ENCODE measurements at regions not wholly inside any gene's neighbourhood (a gene's known extent, or its start where the extent isn't known, plus 50 kb on each side); places are given as distances from the start of the nearest gene placed in this dataset.

- H3K27ac ChIP-seq (ENCODE audit: extremely low read depth, low read depth, low read length), result no peak overlapping the region
- no peaks in the 10 kb centered on the region for H3K9me3 ChIP-seq (ENCODE audit: control insufficient read depth, insufficient read depth, low read depth, low read length)
- no peak overlapping the region for H3K4me3 ChIP-seq (ENCODE audit: low read depth, low read length)
- H3K36me3 ChIP-seq (ENCODE audit: control insufficient read depth in 2 of 2, insufficient read depth in 1 of 2, low read length in 2 of 2), result no peaks in the 10 kb centered on the region
- no peaks in the 10 kb centered on the region for H3K4me1 ChIP-seq (ENCODE audit: control insufficient read depth, insufficient read depth, low read length)
- ChIA-PET CTCF (interaction anchor here (0.7 kb wide), 1 partner anchor 898 kb away, joined by 3 read pairs; no protein-coding TSS in a partner anchor), POLR2A (no interaction called here)
- TF ChIP-seq ZNF302 (tag by site-specific recombination; IDR thresholded peaks at IDR 0.05; ENCODE audit: low read depth), result no peak
- TF ChIP-seq ZNF37A (tag by site-specific recombination; IDR thresholded peaks at IDR 0.05), result no peak
- no peak for TF ChIP-seq KLF16 (tag by site-specific recombination; IDR thresholded peaks at IDR 0.05)
- TF ChIP-seq ZNF792 (tag by site-specific recombination; IDR thresholded peaks at IDR 0.05), result no peak
- TF ChIP-seq ZNF175 (tag by site-specific recombination; IDR thresholded peaks at IDR 0.05), result no peak
- TF ChIP-seq GLIS2 (tag by site-specific recombination; IDR thresholded peaks at IDR 0.05), result no peak
- no peak for TF ChIP-seq ZNF398 (tag by site-specific recombination; IDR thresholded peaks at IDR 0.05)
- no peak for TF ChIP-seq MEIS1 (CRISPR knock-in tag; IDR thresholded peaks at IDR 0.05; ENCODE audit: borderline replicate concordance)
- no peak for TF ChIP-seq ZNF701 (tag by site-specific recombination; IDR thresholded peaks at IDR 0.05)
- no peak for TF ChIP-seq ZNF600 (tag by site-specific recombination; IDR thresholded peaks at IDR 0.05)
- no peak for TF ChIP-seq ZNF16 (tag by site-specific recombination; IDR thresholded peaks at IDR 0.05; ENCODE audit: low read depth)
- TF ChIP-seq INSM2 (tag by site-specific recombination; IDR thresholded peaks at IDR 0.05), result no peak
- TF ChIP-seq ZFP69B (tag by site-specific recombination; IDR thresholded peaks at IDR 0.05), result no peak
- TF ChIP-seq ZNF777 (tag by site-specific recombination; IDR thresholded peaks at IDR 0.05; ENCODE audit: borderline replicate concordance), result no peak
- no peak for TF ChIP-seq ZFP41 (tag by site-specific recombination; IDR thresholded peaks at IDR 0.05; ENCODE audit: borderline replicate concordance)
- TF ChIP-seq ZNF423 (tag by site-specific recombination; IDR thresholded peaks at IDR 0.05), result no peak
- no peak for TF ChIP-seq ZBTB21 (tag by site-specific recombination; IDR thresholded peaks at IDR 0.05)
Measured at GRCh38 chr2:176734868-176735267, 465.6 kb downstream of the MTX2 start.

- H3K27ac ChIP-seq (ENCODE audit: extremely low read depth, low read depth, low read length), result no peak overlapping the region
- H3K4me1 ChIP-seq (ENCODE audit: control insufficient read depth, insufficient read depth, low read length), result peaks cover 3% of the 10 kb centered on the region; the same call in 1 of the 2 replicates
- POLR2A ChIA-PET, result no interaction called here
- H3K4me3 ChIP-seq (ENCODE audit: low read depth, low read length), result no peak overlapping the region
- no peaks in the 10 kb centered on the region for H3K36me3 ChIP-seq (ENCODE audit: control insufficient read depth in 2 of 2, insufficient read depth in 1 of 2, low read length in 2 of 2)
- CTCF ChIA-PET, result interaction anchor here (0.7 kb wide), 1 partner anchor 983 kb away, joined by 3 read pairs; no protein-coding TSS in a partner anchor
- H3K9me3 ChIP-seq (ENCODE audit: control insufficient read depth, insufficient read depth, low read depth, low read length), result no peaks in the 10 kb centered on the region
- TF ChIP-seq ZNF391 (tag by site-specific recombination; IDR thresholded peaks at IDR 0.05; ENCODE audit: borderline replicate concordance, low read depth), result no peak
- TF ChIP-seq HIC1 (tag by site-specific recombination; IDR thresholded peaks at IDR 0.05), result no peak
- TF ChIP-seq ZNF157 (tag by site-specific recombination; IDR thresholded peaks at IDR 0.05), result no peak
- no peak for TF ChIP-seq ZNF221 (tag by site-specific recombination; IDR thresholded peaks at IDR 0.05; ENCODE audit: borderline replicate concordance)
- no peak for TF ChIP-seq ZNF837 (tag by site-specific recombination; IDR thresholded peaks at IDR 0.05)
- TF ChIP-seq ZFP37 (tag by site-specific recombination; IDR thresholded peaks at IDR 0.05), result no peak
- no peak for TF ChIP-seq REPIN1 (tag by site-specific recombination; IDR thresholded peaks at IDR 0.05; ENCODE audit: low read depth)
- no peak for TF ChIP-seq ZNF37A (tag by site-specific recombination; IDR thresholded peaks at IDR 0.05)
- no peak for TF ChIP-seq ZSCAN4 (tag by site-specific recombination; IDR thresholded peaks at IDR 0.05)
- TF ChIP-seq ZNF112 (tag by site-specific recombination; IDR thresholded peaks at IDR 0.05), result no peak
- TF ChIP-seq ATF2 (tag by site-specific recombination; IDR thresholded peaks at IDR 0.05; ENCODE audit: low read depth), result no peak
Measured at GRCh38 chr2:176742271-176742670, 470.3 kb upstream of the HNRNPA3 start.
